ENCODE measurements at regions not wholly inside any gene's neighbourhood (a gene's known extent, or its start where the extent isn't known, plus 50 kb on each side); places are given as distances from the start of the nearest gene placed in this dataset.
A peak's percentile ranks its signal among the peaks of the same experiment; 100 is the strongest.
"Not testable (repeated sequence)": the region's sequence is repeated elsewhere in the genome, so short reads cannot be mapped to it uniquely, and the experiment has no call there.

DNA sequence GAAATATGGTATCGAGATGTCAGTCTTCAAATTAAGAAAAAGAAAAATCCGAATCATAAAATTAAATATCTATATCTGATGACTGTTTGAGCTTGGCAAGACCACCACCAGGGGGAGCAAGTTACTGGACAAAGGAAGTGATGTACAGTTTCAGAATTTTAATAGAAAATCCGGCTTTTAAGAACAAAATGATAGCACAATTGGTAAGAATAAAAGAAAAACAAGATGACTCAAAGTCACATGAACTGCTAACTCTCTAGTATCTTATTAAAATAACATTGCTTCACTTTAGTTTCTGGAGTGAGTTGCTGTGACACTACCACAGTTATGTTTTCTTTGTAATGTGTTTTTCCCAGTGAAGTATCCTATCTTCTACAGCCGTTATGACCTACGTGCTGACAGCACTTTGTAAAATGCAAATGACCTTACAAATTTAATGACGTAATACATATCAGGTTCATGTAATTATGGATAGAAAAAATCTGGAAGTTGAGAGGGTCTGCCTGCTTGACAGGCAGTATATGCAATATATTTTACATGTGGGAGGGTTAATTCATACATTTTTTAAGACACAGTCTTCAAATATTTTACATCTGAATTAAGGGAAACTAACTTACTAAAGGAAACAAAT, 405.3 kb upstream of the HS3ST5 start:
- DNase-seq: peak; percentile 22

DNA sequence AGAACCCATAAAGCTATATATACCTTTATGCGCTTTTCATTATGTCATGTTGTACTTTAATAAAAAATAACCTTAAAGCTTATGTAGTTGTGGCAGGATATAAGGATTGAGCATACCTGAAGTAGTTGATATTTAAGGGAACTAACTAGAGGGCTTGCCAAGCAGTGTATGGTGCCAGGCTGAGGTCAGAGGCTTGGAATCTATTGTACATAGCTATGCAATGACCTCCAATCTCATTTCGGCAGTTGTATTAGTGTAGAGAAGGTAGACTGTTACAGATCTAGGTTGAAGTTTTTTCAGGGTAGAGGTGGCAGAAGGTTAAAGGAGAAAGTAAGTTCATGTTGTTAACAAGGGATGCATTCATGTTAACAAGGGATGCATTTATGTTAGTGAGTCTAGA, 397.7 kb upstream of the HS3ST5 start:
- no peak for DNase-seq

DNA sequence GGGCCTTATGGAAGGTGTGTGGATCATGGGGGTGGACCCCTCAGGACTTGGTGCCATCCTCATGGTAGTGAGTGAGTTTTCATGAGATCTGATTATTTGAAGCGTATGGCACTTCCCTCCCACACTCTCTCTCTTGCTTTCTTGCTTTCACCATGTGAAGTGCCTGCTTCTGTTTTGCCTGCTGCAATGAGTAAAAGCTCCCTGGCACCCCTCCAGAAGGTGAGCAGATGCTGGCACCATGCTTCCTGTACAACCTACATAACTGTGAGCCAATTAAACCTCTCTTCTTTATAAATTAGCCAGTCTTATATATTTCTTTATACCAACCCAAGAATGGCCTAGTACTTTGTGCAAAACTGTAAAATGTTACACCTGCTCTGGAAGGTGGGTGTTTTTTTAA, 396.8 kb upstream of the HS3ST5 start:
- no peak for DNase-seq

DNA sequence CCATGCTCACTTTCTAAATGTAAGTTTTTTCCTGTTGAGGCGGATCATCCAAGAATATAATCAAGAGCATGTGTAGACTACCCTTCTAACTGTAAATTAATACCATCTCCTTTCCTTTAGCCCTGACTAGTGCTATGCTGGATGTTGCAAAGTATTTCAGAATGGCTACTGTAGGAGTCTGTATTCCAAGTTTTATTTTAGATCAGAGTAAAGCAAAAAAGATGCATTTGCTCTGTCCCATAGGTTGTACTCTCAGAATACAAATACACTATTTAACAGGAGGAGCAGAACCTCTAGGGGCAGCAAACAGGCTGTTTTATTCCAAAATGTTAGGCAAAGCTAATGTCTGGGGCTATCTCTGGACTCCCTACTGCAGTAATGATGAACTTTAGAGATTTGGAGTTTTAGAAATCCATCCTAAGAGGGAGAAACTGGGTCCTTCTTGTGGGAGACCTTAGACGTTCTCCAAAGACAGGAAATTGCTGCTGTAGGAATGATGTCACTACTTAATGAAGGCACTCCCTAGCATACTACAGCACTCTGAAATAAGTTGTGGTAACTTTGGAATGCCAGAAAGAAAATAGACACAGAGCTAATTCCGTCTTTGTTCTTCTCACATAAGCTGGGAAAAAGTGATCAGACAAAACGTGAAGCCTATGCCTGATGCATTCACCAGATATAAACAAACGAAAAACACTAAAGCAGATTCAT, 392.4 kb upstream of the HS3ST5 start:
- no peak for DNase-seq

DNA sequence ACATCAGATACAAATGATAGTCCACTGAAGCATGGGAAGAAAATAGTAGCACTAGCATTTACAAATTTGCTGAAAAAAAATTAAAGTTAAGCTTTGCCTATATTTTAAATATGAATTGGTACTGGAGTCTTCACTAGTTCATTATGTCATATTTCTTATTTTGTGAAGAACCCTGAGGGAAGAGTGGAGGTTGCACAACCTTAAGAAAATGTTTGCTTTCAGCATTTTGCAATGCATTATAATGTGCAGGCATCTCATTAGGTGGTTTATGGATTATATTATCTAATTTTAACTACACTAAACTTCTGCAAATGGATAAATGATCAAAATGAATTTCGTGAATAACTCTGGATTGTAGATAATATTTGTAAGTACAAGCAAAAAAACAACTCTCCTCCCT, 390.8 kb upstream of the HS3ST5 start:
- no peak for DNase-seq

DNA sequence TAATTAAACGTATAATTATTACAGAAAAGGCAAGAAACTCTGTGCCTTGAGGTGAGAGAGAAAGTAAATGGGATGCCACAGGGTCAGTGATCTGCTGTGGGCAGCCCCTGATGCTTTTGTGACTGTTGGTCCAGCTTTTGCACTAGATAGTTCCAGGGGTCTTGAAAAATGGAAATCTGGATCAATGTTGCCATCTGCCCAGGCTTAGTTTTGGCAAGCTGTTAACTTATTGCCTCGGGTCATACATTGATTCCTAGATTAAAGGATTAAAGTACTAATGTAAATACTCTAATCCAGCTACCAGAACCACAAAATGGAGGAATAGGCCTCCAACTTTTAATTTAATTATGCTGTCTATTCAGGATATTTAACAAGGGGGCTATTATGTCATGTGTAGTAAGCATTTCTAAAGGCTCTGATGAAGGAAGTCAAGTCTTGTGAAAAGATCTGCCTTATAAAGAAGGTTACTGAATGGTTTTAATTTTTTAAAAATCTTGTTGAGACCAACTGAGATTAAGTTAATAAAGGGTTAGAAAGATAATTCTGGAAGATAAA, 376.0 kb upstream of the HS3ST5 start:
- no peak for DNase-seq

DNA sequence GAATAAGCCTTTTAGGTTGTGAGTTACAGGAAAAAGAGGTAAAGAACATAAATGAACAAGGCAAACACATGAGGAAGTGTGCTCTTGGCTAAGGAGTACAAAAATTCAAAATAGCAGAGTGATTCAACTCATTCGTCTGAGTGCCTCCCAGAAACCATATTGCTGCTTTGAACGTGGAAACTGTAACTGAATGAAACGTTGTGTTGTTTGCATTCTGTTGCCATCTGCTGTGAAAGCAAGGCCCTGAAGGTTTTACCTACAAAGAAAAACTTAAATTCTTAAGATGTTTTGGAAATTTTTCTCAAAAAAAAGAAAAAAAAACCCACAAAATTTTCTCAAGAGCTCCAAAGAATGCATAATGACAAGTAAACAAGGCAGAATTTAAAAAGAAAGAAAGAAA, 375.4 kb upstream of the HS3ST5 start:
- DNase-seq: no peak

DNA sequence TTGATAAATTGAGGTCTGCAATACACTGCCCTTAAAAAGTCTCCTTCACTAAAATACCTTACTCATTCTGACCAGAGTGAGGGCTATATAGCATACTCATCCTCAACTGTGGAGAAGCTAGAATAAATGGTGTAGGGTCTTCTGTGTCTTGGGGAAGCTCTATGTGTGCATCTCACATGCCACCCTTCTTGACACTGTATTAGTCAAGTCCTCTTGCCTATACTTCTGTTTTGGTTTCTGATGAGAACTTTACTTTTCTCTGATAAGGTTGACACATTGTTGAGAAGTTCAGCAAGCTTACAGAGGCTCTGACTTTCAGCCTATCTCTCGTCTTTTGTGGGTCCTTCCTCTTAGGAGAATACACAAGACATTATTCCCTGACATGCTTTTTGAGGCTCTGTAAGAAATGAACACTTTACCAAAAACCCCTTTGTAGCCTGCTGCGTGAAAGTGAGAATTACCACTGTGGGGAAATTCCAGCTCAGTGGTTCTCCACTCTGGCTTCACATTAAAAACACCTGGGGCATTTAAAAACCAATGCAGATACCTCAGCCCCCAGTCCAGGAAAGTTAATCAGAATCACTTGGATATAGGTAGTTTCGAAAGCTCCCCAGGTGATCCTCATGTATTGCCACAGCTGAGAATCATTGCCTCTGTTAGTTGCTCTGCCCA, 372.1 kb upstream of the HS3ST5 start:
- DNase-seq: no peak

DNA sequence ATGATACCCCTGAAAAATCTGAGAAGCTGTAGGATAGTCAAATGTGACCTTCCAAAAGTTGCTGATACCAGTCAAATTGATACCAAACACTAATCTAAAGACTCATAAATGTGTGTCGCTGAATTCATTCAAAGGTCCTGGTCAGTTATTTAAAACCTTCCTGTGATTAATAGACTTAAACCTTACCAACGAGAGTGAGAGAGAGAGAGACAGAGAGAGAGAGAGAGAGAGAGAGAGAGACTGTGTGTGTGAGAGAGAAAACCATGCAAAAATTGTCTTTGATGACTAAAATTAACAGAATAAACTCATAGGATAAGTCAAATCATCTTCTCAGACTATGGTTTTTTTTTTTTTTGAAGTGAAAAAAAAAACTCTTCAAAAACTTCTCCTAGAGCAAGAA, 370.9 kb upstream of the HS3ST5 start:
- no peak for DNase-seq

DNA sequence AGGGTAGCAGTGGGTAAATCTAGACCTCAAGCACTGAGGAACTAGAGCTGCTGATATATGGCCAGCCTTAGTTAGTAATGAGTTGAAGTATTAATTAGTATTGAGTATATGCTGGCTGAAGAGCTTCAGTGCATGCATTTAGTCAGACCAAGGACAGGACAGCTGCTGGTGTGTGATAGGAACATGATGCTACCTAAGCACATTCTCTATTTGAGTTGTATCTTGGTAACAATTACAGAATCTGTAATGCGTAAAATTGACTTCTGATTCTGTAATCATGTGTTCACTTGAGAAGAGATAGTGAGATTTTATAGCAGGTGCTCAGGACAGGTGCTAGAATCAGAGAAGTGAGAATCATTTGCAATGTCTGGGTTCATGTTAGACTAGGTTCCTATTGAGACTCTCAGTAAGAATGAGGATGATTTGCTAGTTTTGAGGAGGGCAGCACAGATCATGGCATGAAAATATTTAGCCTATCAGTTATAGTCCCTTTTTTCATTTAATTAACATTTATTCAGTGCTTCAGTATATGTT, 369.4 kb upstream of the HS3ST5 start:
- DNase-seq: no peak

DNA sequence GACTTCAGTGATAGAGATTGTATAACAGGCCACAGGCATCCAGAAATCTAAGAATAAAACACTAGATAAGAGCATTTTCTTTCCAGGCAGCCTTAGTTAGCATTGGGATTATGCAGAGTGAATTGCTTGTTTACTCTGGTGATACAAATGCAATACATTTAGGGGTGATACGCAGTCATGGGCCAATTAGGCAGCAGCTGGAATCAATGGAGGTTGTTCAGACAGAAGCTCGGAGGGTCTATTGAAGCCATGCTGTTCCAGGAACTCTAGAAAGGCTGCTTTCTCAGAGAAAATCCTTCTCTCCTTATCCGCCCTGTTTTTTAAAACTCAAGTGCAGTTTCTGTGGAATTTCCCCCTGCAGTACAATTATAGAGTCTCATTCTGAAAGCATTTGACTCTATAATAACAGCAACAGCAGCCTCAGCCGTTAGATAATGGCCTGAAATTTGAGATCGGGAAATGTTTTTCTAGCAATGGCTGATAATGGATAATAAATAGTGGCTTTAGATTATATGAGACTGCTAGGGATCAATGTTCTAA, 364.3 kb upstream of the HS3ST5 start:
- DNase-seq: no peak

DNA sequence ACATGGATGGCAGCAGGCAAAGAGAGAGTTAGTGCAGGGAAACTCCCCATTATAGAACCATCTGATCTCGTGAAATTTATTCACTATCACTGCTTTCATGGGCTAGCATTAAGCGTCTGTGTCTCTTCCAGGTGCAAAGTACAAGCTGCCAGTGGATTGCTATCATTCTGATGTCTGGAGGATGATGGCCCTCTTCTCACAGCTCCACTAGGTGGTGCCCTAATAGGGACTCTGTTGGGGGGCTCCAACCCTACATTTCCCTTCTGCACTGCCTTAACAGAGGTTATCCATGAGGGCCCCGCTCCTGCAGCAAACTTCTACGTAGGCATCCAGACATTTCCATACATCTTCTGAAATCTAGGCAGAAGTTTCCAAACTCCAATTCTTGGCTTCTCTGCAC, 347.8 kb upstream of the HS3ST5 start:
- no peak for DNase-seq

DNA sequence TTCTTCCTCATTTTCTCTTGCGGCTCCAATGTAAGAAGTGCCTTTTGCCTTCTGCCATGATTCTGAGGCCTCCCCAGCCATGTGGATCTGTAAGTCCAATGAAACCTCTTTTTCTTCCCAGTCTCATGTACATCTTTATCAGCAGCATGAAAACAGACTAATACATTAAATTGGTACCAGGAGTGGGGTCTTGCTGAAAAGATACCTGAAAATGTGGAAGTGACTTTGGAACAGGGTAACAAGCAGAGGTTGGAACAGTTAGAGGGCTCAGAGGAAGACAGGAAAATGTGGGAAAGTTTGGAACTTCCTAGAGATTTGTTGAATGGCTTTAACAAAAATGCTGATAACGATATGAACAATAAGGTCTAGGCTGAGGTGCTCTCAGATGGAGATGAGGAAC, 316.7 kb upstream of the HS3ST5 start:
- no peak for DNase-seq

DNA sequence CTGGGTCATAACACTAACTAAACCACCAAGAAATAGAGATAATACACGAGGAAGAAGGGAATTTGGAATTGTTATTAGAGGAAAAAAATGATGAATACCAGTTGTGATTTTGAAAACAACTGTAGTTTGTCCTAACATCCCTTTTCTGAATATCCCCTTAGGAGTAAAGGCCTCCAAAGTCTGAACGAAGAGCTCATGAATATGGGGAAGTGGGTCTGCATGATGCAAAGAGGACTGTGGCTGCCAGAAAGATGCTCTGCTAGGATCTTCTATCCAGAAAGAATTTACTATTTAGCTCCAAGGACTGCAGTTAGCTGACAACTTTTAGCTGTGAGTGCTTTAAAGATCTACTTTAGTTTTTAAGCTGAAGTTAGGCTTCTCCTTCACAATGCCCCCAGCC, 308.8 kb upstream of the HS3ST5 start:
- DNase-seq: no peak

DNA sequence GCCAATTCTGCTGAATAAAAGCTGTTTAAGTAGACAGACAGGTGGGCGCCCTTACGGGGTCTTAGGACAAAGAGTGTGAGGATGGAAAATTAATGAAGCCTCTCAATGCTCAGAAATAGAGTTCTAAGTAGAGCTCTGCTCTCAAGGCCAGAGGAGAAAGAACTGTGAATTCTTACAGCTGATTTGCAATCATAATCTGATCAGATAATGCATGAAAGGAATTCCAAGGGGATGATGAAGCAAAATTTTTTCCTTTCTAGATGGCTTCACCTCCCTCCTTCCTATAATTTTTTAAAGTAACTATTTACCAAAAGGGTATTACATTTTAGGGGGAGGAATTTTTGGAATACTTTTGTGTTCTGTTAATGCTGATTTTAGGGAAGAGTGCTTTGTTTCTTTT, 308.1 kb upstream of the HS3ST5 start:
- no peak for DNase-seq

DNA sequence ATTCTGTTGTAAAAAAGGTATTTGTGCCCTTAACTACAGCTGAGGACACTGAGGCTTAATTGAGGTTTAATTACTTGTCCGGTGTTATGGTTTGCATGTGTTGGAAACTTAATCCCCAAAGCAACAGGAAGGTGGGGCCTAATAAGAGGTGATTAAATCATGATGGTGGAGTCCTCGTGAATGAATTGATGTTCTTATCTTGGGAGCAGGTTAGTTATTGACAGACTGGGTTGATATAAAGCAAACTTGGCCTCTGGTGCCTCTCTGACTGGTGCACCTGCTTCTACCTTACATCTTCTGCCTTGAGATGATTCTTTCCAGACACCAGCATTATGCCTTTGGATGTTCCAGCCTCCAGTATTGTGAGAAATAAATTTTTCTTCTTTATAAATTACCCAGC, 306.5 kb upstream of the HS3ST5 start:
- no peak for DNase-seq

DNA sequence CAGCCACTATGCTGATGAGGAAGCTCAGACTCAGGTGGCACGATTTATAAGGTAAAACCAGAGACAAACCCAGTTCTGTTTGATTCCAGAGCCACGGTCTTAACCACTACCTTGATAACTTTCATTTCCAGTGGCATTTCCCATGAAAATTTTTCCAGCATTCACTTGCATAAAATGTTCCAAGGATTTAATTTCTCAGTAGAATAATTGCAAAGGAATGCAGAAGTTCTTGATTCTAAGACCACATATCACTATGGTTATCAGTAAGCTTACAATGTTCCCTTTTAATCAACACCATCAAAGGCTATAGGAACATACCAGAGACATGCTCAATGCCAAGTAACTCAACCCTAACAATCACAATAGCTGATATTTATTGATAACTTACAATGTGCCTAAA, 306.0 kb upstream of the HS3ST5 start:
- DNase-seq: no peak

DNA sequence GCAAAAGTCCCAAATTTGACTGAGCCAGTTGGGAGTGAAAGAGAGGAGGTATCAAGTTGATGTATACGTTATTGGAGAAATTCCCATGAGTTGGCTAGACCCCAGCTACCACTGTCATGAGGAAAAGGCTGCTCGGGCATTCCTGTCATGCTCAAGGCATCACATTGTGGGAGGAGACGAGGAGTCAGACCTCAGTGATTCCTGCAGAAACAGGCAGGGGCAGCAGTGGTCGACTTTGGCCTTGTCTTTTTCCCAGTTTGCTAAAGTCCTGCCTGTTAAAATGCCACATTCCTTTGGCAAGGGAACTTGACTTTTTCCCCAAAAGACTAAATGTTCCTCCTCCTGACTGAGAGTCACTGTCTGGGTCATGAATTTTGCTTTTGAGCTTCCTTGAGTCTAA, 295.5 kb upstream of the HS3ST5 start:
- no peak for DNase-seq

DNA sequence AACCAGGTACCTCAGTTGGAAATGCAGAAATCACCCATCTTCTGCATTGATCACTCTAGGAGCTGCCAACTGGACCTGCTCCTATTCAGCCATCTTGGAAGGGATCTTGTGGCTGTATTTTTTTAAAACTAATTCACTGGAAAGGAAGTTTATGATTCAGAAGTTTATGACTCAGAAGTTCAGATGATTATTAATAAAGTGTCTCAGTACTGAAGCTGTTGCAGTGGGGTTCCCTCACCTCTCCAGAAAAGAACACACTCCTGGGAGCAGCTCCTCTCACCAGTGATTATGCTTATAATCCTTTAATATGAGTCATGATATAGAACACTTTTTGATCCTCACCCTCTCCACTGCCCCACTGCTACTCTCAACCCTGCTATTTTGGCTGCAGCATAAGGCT, 291.2 kb upstream of the HS3ST5 start:
- DNase-seq: no peak

DNA sequence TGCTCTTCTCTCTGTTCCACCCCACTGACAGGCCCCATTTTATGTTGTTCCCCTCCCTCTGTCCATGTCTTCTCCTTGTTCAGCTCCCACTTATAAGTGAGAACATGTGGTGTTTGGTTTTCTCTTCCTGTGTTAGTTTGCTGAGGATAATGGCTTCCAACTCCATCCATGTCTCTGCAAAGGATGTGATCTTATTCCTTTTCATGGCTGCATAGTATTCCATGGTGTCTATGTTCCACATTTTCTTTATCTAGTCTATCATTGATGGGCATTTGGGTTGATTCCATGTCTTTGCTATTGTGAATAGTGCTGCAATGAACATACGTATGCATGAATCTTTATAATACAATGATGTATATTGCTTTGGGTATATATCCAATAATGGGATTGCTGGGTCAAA, 283.4 kb upstream of the HS3ST5 start:
- DNase-seq: not testable (repeated sequence)

DNA sequence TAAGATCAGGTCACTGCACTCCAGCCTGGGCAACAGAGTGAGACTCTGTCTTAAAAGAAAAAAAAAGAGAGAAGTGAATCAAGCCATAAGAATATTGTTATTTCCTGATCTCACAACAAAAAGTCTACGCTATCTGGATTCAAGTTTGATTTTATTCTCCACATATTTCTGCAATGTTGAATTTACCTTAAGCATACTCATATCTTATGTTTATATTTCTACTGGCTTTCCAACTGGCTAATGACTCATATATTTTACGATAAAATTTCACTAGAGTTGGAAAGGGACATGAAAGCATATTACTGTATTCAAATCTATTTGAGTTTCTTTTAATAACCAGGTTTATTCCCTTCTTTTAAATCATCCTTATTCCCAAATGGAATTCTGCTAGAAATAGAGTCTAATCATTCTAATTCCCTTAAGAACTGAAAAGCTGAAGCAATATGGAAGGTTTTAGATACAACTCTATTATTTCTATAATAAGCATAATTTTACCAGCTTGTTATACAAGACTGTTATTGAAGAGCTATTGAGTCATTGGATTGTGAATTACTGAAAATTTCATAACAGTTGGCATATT, 276.9 kb upstream of the HS3ST5 start:
- no peak for DNase-seq

DNA sequence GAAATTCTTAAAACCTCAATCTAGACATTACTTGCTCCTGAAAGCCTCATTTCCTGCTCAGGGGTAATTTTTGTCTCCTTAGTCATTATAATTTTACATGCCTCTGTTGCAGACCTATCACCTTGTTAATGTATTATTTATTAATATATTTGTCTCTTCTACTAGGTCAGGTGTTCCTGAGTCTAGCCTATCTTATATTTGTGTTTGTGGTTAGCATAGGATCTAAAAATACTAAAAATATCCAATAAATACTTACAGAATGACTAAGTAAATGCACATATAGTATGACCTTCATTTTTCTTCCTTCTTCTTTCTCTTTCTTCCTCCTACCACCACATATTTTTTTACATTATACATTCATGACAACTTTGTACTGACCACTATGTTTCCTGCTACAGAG, 268.9 kb upstream of the HS3ST5 start:
- DNase-seq: no peak

DNA sequence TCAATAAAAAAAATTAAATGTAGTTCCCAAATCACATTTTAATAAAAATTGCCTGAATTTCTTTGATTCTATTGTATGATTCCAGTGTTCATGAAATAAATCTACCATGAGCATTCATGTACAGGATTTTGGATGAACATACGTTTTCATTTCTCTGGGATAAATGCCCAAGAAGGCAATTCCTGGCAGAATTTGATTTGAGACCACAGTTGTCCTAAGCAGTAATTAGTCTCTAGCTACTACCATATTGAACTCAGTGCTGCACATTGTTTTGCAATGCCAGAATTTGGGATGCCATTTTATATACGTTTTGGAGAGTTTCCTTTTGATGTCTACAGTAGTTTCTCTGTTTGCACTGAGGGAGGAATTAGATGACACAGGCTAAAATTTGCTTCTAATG, 265.3 kb upstream of the HS3ST5 start:
- DNase-seq: no peak

All from activated CD4-positive, alpha-beta T cell treated with anti-CD3 and anti-CD28 coated beads, Interleukin-2, amount 50 U/mL, for 16 hours (primary cell).